Fibroblast of skin of left quadriceps (primary cell): ENCODE measurements at regions not wholly inside any gene's neighbourhood (a gene's known extent, or its start where the extent isn't known, plus 50 kb on each side); places are given as distances from the start of the nearest gene placed in this dataset.

Source experiments
- DNase-seq, 2 experiments: peaks; one replicate each; pipeline ENCODE4 v3.0.0-alpha.2; 2013; ENCODE audit warnings: low read depth in 2 of 2

- DNase-seq, result no peak
Measured at GRCh38 chr1:59022799-59023198, 239.0 kb upstream of the JUN start.

- peak; percentile 57 to 58 for DNase-seq
Measured at GRCh38 chr1:59025201-59025600, 241.4 kb upstream of the JUN start.

GRCh38 chr1:59025898-59026426 lies 242.1 kb upstream of the JUN start:
- DNase-seq, result peak in 1 of 2 experiments; percentile 32

- peak; percentile 98 to 99 for DNase-seq
Measured at GRCh38 chr1:59026472-59026948, 242.7 kb upstream of the JUN start.

- no peak for DNase-seq
Measured at GRCh38 chr1:59027177-59027576, 243.3 kb upstream of the JUN start.

GRCh38 chr1:59028048-59028447 lies 244.2 kb upstream of the JUN start:
- DNase-seq, result no peak

GRCh38 chr1:59029411-59030167 lies 245.7 kb upstream of the JUN start:
- peak in 1 of 2 experiments; percentile 24 for DNase-seq

- DNase-seq, result no peak
Measured at GRCh38 chr1:59032228-59032627, 248.4 kb upstream of the JUN start.

GRCh38 chr1:59033761-59034160 lies 249.9 kb upstream of the JUN start:
- DNase-seq, result no peak

- no peak for DNase-seq
Measured at GRCh38 chr1:59034925-59035324, 251.1 kb upstream of the JUN start.

- no peak for DNase-seq
Measured at GRCh38 chr1:59039551-59039950, 255.7 kb upstream of the JUN start.

- DNase-seq, result no peak
Measured at GRCh38 chr1:59040486-59040885, 256.4 kb upstream of the FGGY start.

- DNase-seq, result peak in 1 of 2 experiments; percentile 42
Measured at GRCh38 chr1:59041646-59042277, 255.1 kb upstream of the FGGY start.

GRCh38 chr1:59043796-59044195 lies 253.1 kb upstream of the FGGY start:
- peak; percentile 79 to 84 for DNase-seq

- DNase-seq, result no peak
Measured at GRCh38 chr1:59044535-59045121, 252.3 kb upstream of the FGGY start.

GRCh38 chr1:59045137-59045536 lies 251.8 kb upstream of the FGGY start:
- DNase-seq, result no peak

- DNase-seq, result no peak
Measured at GRCh38 chr1:59045636-59046035, 251.3 kb upstream of the FGGY start.

- DNase-seq, result no peak
Measured at GRCh38 chr1:59046134-59046533, 250.8 kb upstream of the FGGY start.

- DNase-seq, result no peak
Measured at GRCh38 chr1:59046730-59047157, 250.2 kb upstream of the FGGY start.

GRCh38 chr1:59051007-59051406 lies 245.9 kb upstream of the FGGY start:
- no peak for DNase-seq

GRCh38 chr1:59052166-59052590 lies 244.7 kb upstream of the FGGY start:
- no peak for DNase-seq

- no peak for DNase-seq
Measured at GRCh38 chr1:59054172-59054571, 242.7 kb upstream of the FGGY start.
